Thyroid gland (tissue), 4 donors: ENCODE measurements at regions not wholly inside any gene's neighbourhood (a gene's known extent, or its start where the extent isn't known, plus 50 kb on each side); places are given as distances from the start of the nearest gene placed in this dataset.

Experiments
- DNase-seq, 2 donors: peaks; one replicate each; pipeline ENCODE4 v3.0.0-alpha.2; 2019
- H3K27ac ChIP-seq, 3 donors: fragments of 200-600 bp; sonication (generic); 1 replicate in 2 of 3; 2 replicates in 1 of 3; pipeline ENCODE4 v1.5.1; 2016 to 2019; ENCODE audit warnings: mild to moderate bottlenecking in 1 of 3, moderate library complexity in 1 of 3
- H3K27me3 ChIP-seq: fragments of 200-600 bp; sonication (generic); one replicate; pipeline ENCODE4 v1.5.1; 2019
- H3K36me3 ChIP-seq, 2 donors: fragments of 200-600 bp; sonication (generic); one replicate each; pipeline ENCODE4 v1.5.1; 2016 to 2019
- H3K4me1 ChIP-seq, 2 donors: fragments of 200-600 bp; sonication (generic); one replicate each; pipeline ENCODE4 v1.5.1; 2017 to 2019
- H3K4me3 ChIP-seq, 3 donors: fragments of 200-600 bp; sonication (generic); replicated peaks in 1 of 3; 1 replicate in 2 of 3; 2 replicates in 1 of 3; pipeline ENCODE4 v1.5.1; 2016; ENCODE audit warnings: mild to moderate bottlenecking in 1 of 3
- H3K9me3 ChIP-seq: fragments of 200-600 bp; sonication (generic); one replicate; pipeline ENCODE4 v1.5.1; 2017
- POLR2A ChIP-seq, 2 donors: fragments of 450-650 bp; IDR thresholded peaks; one replicate each; pipeline ENCODE4 v1.6.1; 2017; ENCODE audit warnings: antibody characterized with exemption in 2 of 2, mild to moderate bottlenecking in 2 of 2, moderate library complexity in 1 of 2
- WGBS, 2 donors: methylation state at CpG; one replicate each; pipeline ENCODE4 v1.1.5; 2017; 5-methylcytosine and 5-hydroxymethylcytosine counted together
- intact Hi-C: fragments of 100-400 bp; cut with DNase I; formaldehyde crosslinking; loops from one replicate; pipeline ENCODE4 v1.15.1; 2023
- TF ChIP-seq, protein P1 (sequence below), 6 experiments: fragments of 200-600 bp in 3 of 6; fragments of 450-650 bp in 3 of 6; sonication (generic) in 3 of 6; IDR thresholded peaks; one replicate each; pipeline ENCODE4 v1.5.1; 2016 to 2019; ENCODE audit warnings: antibody characterized with exemption in 6 of 6, mild to moderate bottlenecking in 2 of 6, inconsistent platforms in 1 of 6, moderate library complexity in 1 of 6

DNA sequence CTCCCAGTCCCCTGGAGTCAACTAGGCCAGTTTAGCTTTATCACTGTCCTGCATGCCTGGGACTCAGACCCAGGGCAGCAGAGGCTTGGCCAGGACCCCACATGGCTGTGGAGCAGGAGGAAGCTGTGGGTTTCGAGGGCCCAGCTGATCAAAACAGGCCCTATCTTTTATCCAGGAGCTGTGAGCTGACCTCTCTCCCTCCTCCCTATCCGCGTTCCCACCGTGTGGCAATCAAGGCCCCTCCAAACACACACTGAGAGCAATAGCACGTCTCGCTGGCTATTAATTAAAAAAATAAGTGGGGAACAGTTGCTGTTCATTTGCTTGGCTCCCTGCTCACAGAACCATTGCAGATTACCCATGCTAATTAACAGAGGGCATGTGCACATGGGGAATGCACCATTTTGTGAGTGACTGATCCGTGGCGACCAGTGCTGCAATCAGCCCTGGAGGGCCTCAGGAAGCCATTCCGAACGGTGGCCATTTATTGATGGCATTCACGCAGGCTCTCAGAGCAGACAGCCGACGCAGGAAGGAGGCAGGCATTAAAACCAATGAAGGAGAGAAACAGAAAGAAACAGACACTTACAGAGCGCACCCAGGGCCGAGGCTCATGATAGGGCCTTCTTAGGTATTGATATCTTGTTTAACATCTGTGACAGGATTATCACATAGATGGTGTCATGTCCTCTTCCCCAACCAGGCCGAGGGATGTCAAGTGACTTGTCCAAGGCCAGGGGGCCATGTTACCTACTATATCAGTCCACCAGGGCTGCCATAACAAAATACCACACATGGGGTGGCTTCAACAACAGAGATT is 157.1 kb downstream of the KATNIP start:
- Histone ChIP-seq H3K9me3 (no peaks in the 10 kb centered on the region), H3K36me3 (peaks cover 4 to 14% of the 10 kb centered on the region in 2 donors), H3K4me3 (no peak overlapping the region), H3K4me1 (peaks cover 15 to 20% of the 10 kb centered on the region in 2 donors), H3K27me3 (no peaks in the 10 kb centered on the region), H3K27ac (no peak overlapping the region)
- no peak for DNase-seq
- intact Hi-C loops: no loop called here
- TF ChIP-seq, protein P1, sequence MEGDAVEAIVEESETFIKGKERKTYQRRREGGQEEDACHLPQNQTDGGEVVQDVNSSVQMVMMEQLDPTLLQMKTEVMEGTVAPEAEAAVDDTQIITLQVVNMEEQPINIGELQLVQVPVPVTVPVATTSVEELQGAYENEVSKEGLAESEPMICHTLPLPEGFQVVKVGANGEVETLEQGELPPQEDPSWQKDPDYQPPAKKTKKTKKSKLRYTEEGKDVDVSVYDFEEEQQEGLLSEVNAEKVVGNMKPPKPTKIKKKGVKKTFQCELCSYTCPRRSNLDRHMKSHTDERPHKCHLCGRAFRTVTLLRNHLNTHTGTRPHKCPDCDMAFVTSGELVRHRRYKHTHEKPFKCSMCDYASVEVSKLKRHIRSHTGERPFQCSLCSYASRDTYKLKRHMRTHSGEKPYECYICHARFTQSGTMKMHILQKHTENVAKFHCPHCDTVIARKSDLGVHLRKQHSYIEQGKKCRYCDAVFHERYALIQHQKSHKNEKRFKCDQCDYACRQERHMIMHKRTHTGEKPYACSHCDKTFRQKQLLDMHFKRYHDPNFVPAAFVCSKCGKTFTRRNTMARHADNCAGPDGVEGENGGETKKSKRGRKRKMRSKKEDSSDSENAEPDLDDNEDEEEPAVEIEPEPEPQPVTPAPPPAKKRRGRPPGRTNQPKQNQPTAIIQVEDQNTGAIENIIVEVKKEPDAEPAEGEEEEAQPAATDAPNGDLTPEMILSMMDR (IDR thresholded peaks at IDR 0.05): no peak
- TF ChIP-seq POLR2A (IDR thresholded peaks at IDR 0.05): no peak
- 90 to 95% methylated on average over 16 of the region's 16 CpGs for WGBS, 2 donors

DNA sequence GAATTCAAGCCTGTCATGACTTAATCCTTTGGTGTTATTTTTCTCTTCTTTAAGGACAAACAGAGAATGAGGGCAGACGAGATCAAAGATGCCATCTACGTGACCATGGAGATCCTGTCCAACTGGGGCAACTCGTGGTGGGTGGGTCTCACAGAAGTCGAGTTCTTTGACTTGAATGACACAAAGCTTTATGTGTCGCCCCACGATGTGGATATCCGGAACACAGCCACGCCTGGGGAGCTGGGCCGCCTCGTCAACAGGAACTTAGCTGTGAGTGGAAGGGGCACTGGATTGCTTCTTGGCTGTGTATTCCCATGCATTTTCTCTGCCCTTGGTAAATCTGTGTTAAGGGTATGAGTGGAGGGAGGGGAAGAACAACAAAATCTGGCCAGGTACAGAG is 158.7 kb downstream of the KATNIP start:
- Histone ChIP-seq H3K9me3 (no peaks in the 10 kb centered on the region), H3K27ac (no peak overlapping the region), H3K27me3 (no peaks in the 10 kb centered on the region), H3K4me3 (no peak overlapping the region), H3K36me3 (peaks cover 4 to 14% of the 10 kb centered on the region in 2 donors), H3K4me1 (peaks cover 3 to 6% of the 10 kb centered on the region in 2 donors)
- DNase-seq: no peak
- no peak for TF ChIP-seq POLR2A (IDR thresholded peaks at IDR 0.05)
- TF ChIP-seq, protein P1 (IDR thresholded peaks at IDR 0.05): no peak
- intact Hi-C loops: no loop called here
- WGBS, 2 donors: 90 to 94% methylated on average over 10 of the region's 10 CpGs

DNA sequence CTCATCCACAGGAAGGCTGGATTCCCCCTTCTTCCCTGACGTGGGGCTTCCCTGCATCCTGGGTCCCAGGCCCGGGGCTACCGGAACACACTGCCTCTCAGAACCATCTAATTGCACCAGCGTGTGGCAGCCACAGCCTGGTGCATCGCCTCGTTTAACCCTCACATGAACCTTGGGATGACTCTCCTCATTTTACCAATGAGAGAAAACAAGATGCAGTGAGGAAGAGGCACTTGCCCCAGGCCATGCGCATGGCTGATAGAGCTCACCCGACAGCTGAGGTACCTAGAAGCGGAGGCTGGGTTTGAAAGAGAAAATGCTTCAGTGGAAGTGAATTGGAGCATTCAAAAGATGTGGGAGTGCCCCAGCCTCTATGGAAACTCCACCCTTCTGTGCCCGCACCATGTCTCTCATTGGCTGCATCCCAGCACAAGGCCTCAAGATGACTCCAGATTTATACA is 162.3 kb downstream of the KATNIP start:
- 87 to 88% methylated on average over 9 to 10 of the region's 10 CpGs for WGBS, 2 donors
- H3K27me3 ChIP-seq: no peaks in the 10 kb centered on the region
- H3K4me3 ChIP-seq: no peak overlapping the region
- no peak for TF ChIP-seq POLR2A (IDR thresholded peaks at IDR 0.05)
- TF ChIP-seq, protein P1 (IDR thresholded peaks at IDR 0.05): no peak
- no peaks in the 10 kb centered on the region for H3K4me1 ChIP-seq
- peaks cover 4 to 8% of the 10 kb centered on the region in 2 donors for H3K36me3 ChIP-seq
- intact Hi-C loops: no loop called here
- no peak for DNase-seq
- H3K9me3 ChIP-seq: no peaks in the 10 kb centered on the region
- no peak overlapping the region for H3K27ac ChIP-seq

DNA sequence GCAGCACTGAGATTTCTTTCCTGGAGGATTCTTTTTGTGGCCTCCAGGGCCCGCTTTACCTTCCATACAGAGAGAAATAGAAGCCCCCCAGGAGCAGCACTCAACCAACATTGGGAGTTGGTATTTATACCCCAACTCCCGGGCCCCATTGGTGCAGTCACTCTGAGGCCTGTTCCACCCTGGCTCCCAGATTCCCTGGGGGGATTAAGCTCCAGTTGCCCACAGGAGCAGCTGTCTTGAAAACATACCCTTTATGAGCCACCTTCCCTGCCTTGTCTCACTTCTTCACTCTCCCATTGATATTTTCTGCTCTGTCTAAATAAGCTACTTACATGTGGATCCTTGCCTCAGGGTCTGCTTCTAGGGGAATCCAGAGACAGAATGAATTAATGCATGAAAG is 167.8 kb downstream of the KATNIP start:
- no peak for TF ChIP-seq POLR2A (IDR thresholded peaks at IDR 0.05)
- TF ChIP-seq, protein P1 (IDR thresholded peaks at IDR 0.05): no peak
- H3K36me3 ChIP-seq: no peaks in the 10 kb centered on the region
- no peak overlapping the region for H3K27ac ChIP-seq
- H3K4me3 ChIP-seq: no peak overlapping the region
- H3K27me3 ChIP-seq: no peaks in the 10 kb centered on the region
- no peak for DNase-seq
- H3K4me1 ChIP-seq: peaks cover under 1 to 7% of the 10 kb centered on the region in 2 donors
- intact Hi-C loops: no loop called here
- 96 to 100% methylated on average over 2 of the region's 2 CpGs for WGBS, 2 donors
- H3K9me3 ChIP-seq: no peaks in the 10 kb centered on the region
